ENCODE measurements at regions not wholly inside any gene's neighbourhood (a gene's known extent, or its start where the extent isn't known, plus 50 kb on each side); places are given as distances from the start of the nearest gene placed in this dataset.
A peak's percentile ranks its signal among the peaks of the same experiment; 100 is the strongest.

- no peak overlapping the region for H3K4me3 Mint-ChIP-seq
- no peaks in the 10 kb centered on the region for H3K4me1 Mint-ChIP-seq (ENCODE audit: low read depth)
- H3K27ac Mint-ChIP-seq, result no peak overlapping the region
- no peaks in the 10 kb centered on the region for H3K9me3 Mint-ChIP-seq
- no peaks in the 10 kb centered on the region for H3K36me3 Mint-ChIP-seq (ENCODE audit: low read depth)
- CTCF ChIA-PET, result no interaction called here
- no peaks in the 10 kb centered on the region for H3K27me3 Mint-ChIP-seq (ENCODE audit: low read depth)
- intact Hi-C loops (cut with micrococcal nuclease), result loop anchor here (10.0 kb wide), 1 partner anchor 201 kb away; no protein-coding TSS in a partner anchor
- no peak for DNase-seq
Observed at GRCh38 chr3:68345781-68346180, 586.6 kb downstream of the TAFA4 start.

- Mint-ChIP-seq H3K27ac (no peak overlapping the region), H3K4me1 (ENCODE audit: low read depth) (no peaks in the 10 kb centered on the region), H3K9me3 (no peaks in the 10 kb centered on the region), H3K27me3 (ENCODE audit: low read depth) (no peaks in the 10 kb centered on the region), H3K36me3 (ENCODE audit: low read depth) (no peaks in the 10 kb centered on the region), H3K4me3 (no peak overlapping the region)
- no peak for DNase-seq
- intact Hi-C loops (cut with micrococcal nuclease), result loop anchor here (10.0 kb wide), 1 partner anchor 198 kb away; no protein-coding TSS in a partner anchor
- CTCF ChIA-PET, result no interaction called here
Observed at GRCh38 chr3:68342426-68342825, 589.9 kb downstream of the TAFA4 start.

GRCh38 chr3:68336042-68336441, 596.3 kb downstream of the TAFA4 start:
- CTCF ChIA-PET, result no interaction called here
- no peaks in the 10 kb centered on the region for H3K27me3 Mint-ChIP-seq (ENCODE audit: low read depth)

GRCh38 chr3:68334367-68334986, 597.9 kb downstream of the TAFA4 start:
- intact Hi-C loops (cut with micrococcal nuclease), result no loop called here
- CTCF ChIA-PET, result no interaction called here
- H3K4me1 Mint-ChIP-seq (ENCODE audit: low read depth), result no peaks in the 10 kb centered on the region
- no peak overlapping the region for H3K4me3 Mint-ChIP-seq
- no peaks in the 10 kb centered on the region for H3K36me3 Mint-ChIP-seq (ENCODE audit: low read depth)
- no peak for DNase-seq
- no peaks in the 10 kb centered on the region for H3K27me3 Mint-ChIP-seq (ENCODE audit: low read depth)
- H3K9me3 Mint-ChIP-seq, result no peaks in the 10 kb centered on the region
- H3K27ac Mint-ChIP-seq, result no peak overlapping the region

More at GRCh38 chr3:68336042-68336441, 596.3 kb downstream of the TAFA4 start:
- no peaks in the 10 kb centered on the region for H3K9me3 Mint-ChIP-seq
- no peaks in the 10 kb centered on the region for H3K36me3 Mint-ChIP-seq (ENCODE audit: low read depth)
- no peaks in the 10 kb centered on the region for H3K4me1 Mint-ChIP-seq (ENCODE audit: low read depth)
- no peak for DNase-seq
- no peak overlapping the region for H3K27ac Mint-ChIP-seq
- intact Hi-C loops (cut with micrococcal nuclease), result no loop called here
- no peak overlapping the region for H3K4me3 Mint-ChIP-seq

GRCh38 chr3:68328049-68328448, 604.3 kb downstream of the TAFA4 start:
- Mint-ChIP-seq H3K4me3 (no peak overlapping the region), H3K9me3 (peaks cover 2% of the 10 kb centered on the region), H3K27me3 (ENCODE audit: low read depth) (no peaks in the 10 kb centered on the region), H3K36me3 (ENCODE audit: low read depth) (peaks cover 2% of the 10 kb centered on the region), H3K4me1 (ENCODE audit: low read depth) (no peaks in the 10 kb centered on the region), H3K27ac (no peak overlapping the region)
- intact Hi-C loops (cut with micrococcal nuclease), result no loop called here
- CTCF ChIA-PET, result no interaction called here
- DNase-seq, result no peak

GRCh38 chr3:68315964-68316363, 616.4 kb downstream of the TAFA4 start:
- no peak overlapping the region for H3K27ac Mint-ChIP-seq
- peaks cover 7% of the 10 kb centered on the region for H3K36me3 Mint-ChIP-seq (ENCODE audit: low read depth)
- intact Hi-C loops (cut with micrococcal nuclease), result no loop called here
- CTCF ChIA-PET, result no interaction called here
- H3K4me1 Mint-ChIP-seq (ENCODE audit: low read depth), result no peaks in the 10 kb centered on the region
- no peak for DNase-seq
- H3K9me3 Mint-ChIP-seq, result peaks cover 6% of the 10 kb centered on the region
- H3K27me3 Mint-ChIP-seq (ENCODE audit: low read depth), result no peaks in the 10 kb centered on the region
- no peak overlapping the region for H3K4me3 Mint-ChIP-seq

- Mint-ChIP-seq H3K9me3 (peaks cover 7% of the 10 kb centered on the region), H3K36me3 (ENCODE audit: low read depth) (peaks cover 7% of the 10 kb centered on the region), H3K4me1 (ENCODE audit: low read depth) (no peaks in the 10 kb centered on the region), H3K27me3 (ENCODE audit: low read depth) (no peaks in the 10 kb centered on the region), H3K27ac (no peak overlapping the region), H3K4me3 (no peak overlapping the region)
- no peak for DNase-seq
- intact Hi-C loops (cut with micrococcal nuclease), result no loop called here
- CTCF ChIA-PET, result no interaction called here
Observed at GRCh38 chr3:68315546-68315945, 616.8 kb downstream of the TAFA4 start.

GRCh38 chr3:68306571-68306970, 625.8 kb downstream of the TAFA4 start:
- H3K9me3 Mint-ChIP-seq, result peaks cover 2% of the 10 kb centered on the region
- H3K4me1 Mint-ChIP-seq (ENCODE audit: low read depth), result no peaks in the 10 kb centered on the region
- no peak overlapping the region for H3K4me3 Mint-ChIP-seq
- CTCF ChIA-PET, result no interaction called here
- intact Hi-C loops (cut with micrococcal nuclease), result no loop called here
- no peaks in the 10 kb centered on the region for H3K27me3 Mint-ChIP-seq (ENCODE audit: low read depth)
- peaks cover 2% of the 10 kb centered on the region for H3K36me3 Mint-ChIP-seq (ENCODE audit: low read depth)
- DNase-seq, result peak; percentile 47
- H3K27ac Mint-ChIP-seq, result no peak overlapping the region

GRCh38 chr3:68295457-68295856, 636.9 kb downstream of the TAFA4 start:
- no peak for DNase-seq
- Mint-ChIP-seq H3K9me3 (peaks cover 6% of the 10 kb centered on the region), H3K4me3 (no peak overlapping the region), H3K27ac (no peak overlapping the region), H3K4me1 (ENCODE audit: low read depth) (no peaks in the 10 kb centered on the region), H3K36me3 (ENCODE audit: low read depth) (peaks cover 12% of the 10 kb centered on the region), H3K27me3 (ENCODE audit: low read depth) (no peaks in the 10 kb centered on the region)
- intact Hi-C loops (cut with micrococcal nuclease), result no loop called here
- CTCF ChIA-PET, result no interaction called here

- no peak for DNase-seq
- Mint-ChIP-seq H3K4me1 (ENCODE audit: low read depth) (no peaks in the 10 kb centered on the region), H3K27me3 (ENCODE audit: low read depth) (no peaks in the 10 kb centered on the region), H3K9me3 (no peaks in the 10 kb centered on the region), H3K36me3 (ENCODE audit: low read depth) (peaks cover 3% of the 10 kb centered on the region), H3K27ac (no peak overlapping the region), H3K4me3 (no peak overlapping the region)
- CTCF ChIA-PET, result no interaction called here
- intact Hi-C loops (cut with micrococcal nuclease), result no loop called here
Observed at GRCh38 chr3:68290333-68290732, 635.9 kb upstream of the SUCLG2 start.

GRCh38 chr3:68288085-68288484, 633.7 kb upstream of the SUCLG2 start:
- no peak overlapping the region for H3K4me3 Mint-ChIP-seq
- peaks cover 2% of the 10 kb centered on the region for H3K36me3 Mint-ChIP-seq (ENCODE audit: low read depth)
- no peaks in the 10 kb centered on the region for H3K9me3 Mint-ChIP-seq
- H3K27me3 Mint-ChIP-seq (ENCODE audit: low read depth), result no peaks in the 10 kb centered on the region
- CTCF ChIA-PET, result no interaction called here
- no peaks in the 10 kb centered on the region for H3K4me1 Mint-ChIP-seq (ENCODE audit: low read depth)
- H3K27ac Mint-ChIP-seq, result no peak overlapping the region
- DNase-seq, result no peak
- intact Hi-C loops (cut with micrococcal nuclease), result no loop called here

GRCh38 chr3:68287101-68287500, 632.7 kb upstream of the SUCLG2 start:
- intact Hi-C loops (cut with micrococcal nuclease), result no loop called here
- no peak for DNase-seq
- Mint-ChIP-seq H3K36me3 (ENCODE audit: low read depth) (peaks cover 1% of the 10 kb centered on the region), H3K4me1 (ENCODE audit: low read depth) (no peaks in the 10 kb centered on the region), H3K27ac (no peak overlapping the region), H3K27me3 (ENCODE audit: low read depth) (no peaks in the 10 kb centered on the region), H3K4me3 (no peak overlapping the region), H3K9me3 (no peaks in the 10 kb centered on the region)
- CTCF ChIA-PET, result no interaction called here

GRCh38 chr3:68274286-68274685, 619.9 kb upstream of the SUCLG2 start:
- CTCF ChIA-PET, result interaction anchor here (1.2 kb wide), 1 partner anchor 17 kb away, joined by 3 read pairs; no protein-coding TSS in a partner anchor
- DNase-seq, result no peak
- Mint-ChIP-seq H3K4me1 (ENCODE audit: low read depth) (no peaks in the 10 kb centered on the region), H3K9me3 (no peaks in the 10 kb centered on the region), H3K27me3 (ENCODE audit: low read depth) (no peaks in the 10 kb centered on the region), H3K36me3 (ENCODE audit: low read depth) (no peaks in the 10 kb centered on the region), H3K27ac (no peak overlapping the region), H3K4me3 (no peak overlapping the region)
- intact Hi-C loops (cut with micrococcal nuclease), result no loop called here

Measured in activated naive CD4-positive, alpha-beta T cell treated with anti-CD3 and anti-CD28 coated beads for 36 hours (primary cell).